Liver (tissue), 7 donors: ENCODE measurements at regions not wholly inside any gene's neighbourhood (a gene's known extent, or its start where the extent isn't known, plus 50 kb on each side); places are given as distances from the start of the nearest gene placed in this dataset.

Experiments used
- DNase-seq: peaks from one replicate; pipeline ENCODE4 v3.0.0-alpha.2; 2017; ENCODE audit warnings: low spot score
- H3K27ac ChIP-seq, 2 donors: one replicate each; pipeline ENCODE4 v1.7.0; 2013; ENCODE audit warnings: inconsistent platforms in 2 of 2, low read length in 2 of 2, control low read depth in 1 of 2, low read depth in 1 of 2, mild to moderate bottlenecking in 1 of 2
- H3K27me3 ChIP-seq, 4 donors: one replicate each; pipeline versions ENCODE4 v1.6.1 to v1.7.0; 2013; ENCODE audit warnings: low read length in 3 of 4, inconsistent platforms in 1 of 4, mild to moderate bottlenecking in 1 of 4, moderate library complexity in 1 of 4; ENCODE audit not compliant: control insufficient read depth in 4 of 4, insufficient read depth in 4 of 4
- H3K36me3 ChIP-seq, 4 donors: one replicate each; pipeline versions ENCODE4 v1.6.1 to v1.7.0; 2013; ENCODE audit warnings: low read length in 3 of 4, mild to moderate bottlenecking in 3 of 4, low read depth in 1 of 4, moderate library complexity in 1 of 4; ENCODE audit not compliant: control insufficient read depth in 4 of 4, insufficient read depth in 3 of 4
- H3K4me1 ChIP-seq, 4 donors: one replicate each; pipeline versions ENCODE4 v1.6.1 to v1.7.0; 2013; ENCODE audit warnings: low read length in 3 of 4, mild to moderate bottlenecking in 3 of 4, moderate library complexity in 1 of 4; ENCODE audit not compliant: control insufficient read depth in 4 of 4, insufficient read depth in 4 of 4
- H3K4me3 ChIP-seq, 3 donors: one replicate each; pipeline versions ENCODE4 v1.6.1 to v1.7.0; 2013; ENCODE audit warnings: low read length in 3 of 3, control low read depth in 1 of 3, low read depth in 1 of 3, mild to moderate bottlenecking in 1 of 3
- H3K9ac ChIP-seq, 2 donors: one replicate each; pipeline ENCODE4 v1.7.0; 2013; ENCODE audit warnings: low read length in 2 of 2, mild to moderate bottlenecking in 2 of 2, moderate library complexity in 2 of 2, control low read depth in 1 of 2, low read depth in 1 of 2
- H3K9me3 ChIP-seq, 4 donors: one replicate each; pipeline versions ENCODE4 v1.6.1 to v1.7.0; 2013; ENCODE audit warnings: low read length in 3 of 4; ENCODE audit not compliant: control insufficient read depth in 4 of 4
- ATF3 ChIP-seq: IDR thresholded peaks from 2 replicates; pipeline ENCODE4 v1.6.1; 2016; ENCODE audit warnings: antibody characterized with exemption
- EGR1 ChIP-seq, 2 donors: IDR thresholded peaks; 2 replicates each; pipeline ENCODE4 v1.6.1; 2016 to 2018; ENCODE audit warnings: antibody characterized with exemption in 2 of 2, low read depth in 2 of 2
- FOXA1 ChIP-seq: IDR thresholded peaks from 2 replicates; pipeline ENCODE4 v1.6.1; 2016; ENCODE audit warnings: antibody characterized with exemption
- FOXA2 ChIP-seq: IDR thresholded peaks from 2 replicates; pipeline ENCODE4 v1.6.1; 2016; ENCODE audit warnings: antibody characterized with exemption
- GABPA ChIP-seq, 2 donors: IDR thresholded peaks in 1 of 2; conservative IDR thresholded peaks in 1 of 2; 2 replicates each; pipeline ENCODE4 v1.6.1; 2016; ENCODE audit warnings: antibody characterized with exemption in 2 of 2, mild to moderate bottlenecking in 1 of 2, moderate library complexity in 1 of 2
- HNF4A ChIP-seq, 2 donors: conservative IDR thresholded peaks; 2 replicates each; pipeline ENCODE4 v1.6.1; 2016; ENCODE audit warnings: antibody characterized with exemption in 2 of 2, mild to moderate bottlenecking in 2 of 2
- HNF4G ChIP-seq: IDR thresholded peaks from 2 replicates; pipeline ENCODE4 v1.6.1; 2016; ENCODE audit warnings: antibody characterized with exemption
- JUND ChIP-seq, 2 donors: IDR thresholded peaks; 2 replicates each; pipeline ENCODE4 v1.6.1; 2016; ENCODE audit warnings: antibody characterized with exemption in 2 of 2
- MAX ChIP-seq: IDR thresholded peaks from 2 replicates; pipeline ENCODE4 v1.6.1; 2016; ENCODE audit warnings: antibody characterized with exemption
- NR2F2 ChIP-seq: IDR thresholded peaks from 2 replicates; pipeline ENCODE4 v1.6.1; 2016; ENCODE audit warnings: antibody characterized with exemption
- RAD21 ChIP-seq, 2 donors: IDR thresholded peaks; 2 replicates each; pipeline ENCODE4 v1.6.1; 2016; ENCODE audit warnings: antibody characterized with exemption in 2 of 2, mild to moderate bottlenecking in 2 of 2
- REST ChIP-seq: IDR thresholded peaks from 2 replicates; pipeline ENCODE4 v1.6.1; 2016; ENCODE audit warnings: antibody characterized with exemption, mild to moderate bottlenecking
- RXRA ChIP-seq, 2 donors: IDR thresholded peaks; 2 replicates each; pipeline ENCODE4 v1.6.1; 2017 to 2018; ENCODE audit warnings: antibody characterized with exemption in 2 of 2, mild to moderate bottlenecking in 1 of 2
- SP1 ChIP-seq: IDR thresholded peaks from 2 replicates; pipeline ENCODE4 v1.6.1; 2018; ENCODE audit warnings: antibody characterized with exemption, mild to moderate bottlenecking
- TAF1 ChIP-seq: conservative IDR thresholded peaks from 2 replicates; pipeline ENCODE4 v1.6.1; 2016; ENCODE audit warnings: antibody characterized with exemption, mild to moderate bottlenecking
- YY1 ChIP-seq: IDR thresholded peaks from 2 replicates; pipeline ENCODE4 v1.6.1; 2016; ENCODE audit warnings: antibody characterized with exemption, mild to moderate bottlenecking
- ZBTB33 ChIP-seq: IDR thresholded peaks from 2 replicates; pipeline ENCODE4 v1.6.1; 2016; ENCODE audit warnings: antibody characterized with exemption
- WGBS: extraction: QIAGEN DNeasy Blood & Tissue Kit; methylation state at CpG from one replicate; pipeline ENCODE4 v1.1.7; 2013; 5-methylcytosine and 5-hydroxymethylcytosine counted together
- donor health status: healthy.
- donor health status: healthy.
- donor health status: healthy.
- donor health status: healthy.

GRCh38 chr13:74695021-74695800, 561.0 kb upstream of the KLF12 start:
- Histone ChIP-seq H3K27ac (no peak overlapping the region), H3K4me1 (no peaks in the 10 kb centered on the region), H3K36me3 (no peaks in the 10 kb centered on the region), H3K9ac (no peak overlapping the region), H3K27me3 (no peaks in the 10 kb centered on the region), H3K4me3 (no peak overlapping the region), H3K9me3 (no peaks in the 10 kb centered on the region)
- DNase-seq: no peak
- 50% methylated on average over 11 of the region's 11 CpGs for WGBS
- TF ChIP-seq EGR1 (IDR thresholded peaks at IDR 0.05; ENCODE audit: low read depth in 2 of 2) (no peak), TAF1 (no peak), YY1 (no peak), HNF4G (no peak), ATF3 (no peak), ZBTB33 (no peak), JUND (IDR thresholded peaks at IDR 0.05) (no peak), FOXA1 (no peak), REST (no peak), RXRA (IDR thresholded peaks at IDR 0.05) (no peak), NR2F2 (no peak), RAD21 (IDR thresholded peaks at IDR 0.05) (no peak), MAX (no peak), FOXA2 (no peak), HNF4A (conservative IDR thresholded peaks at IDR 0.05) (no peak), SP1 (no peak), GABPA (IDR thresholded peaks at IDR 0.05 in 1 of 2, conservative IDR thresholded peaks at IDR 0.05 in 1 of 2) (no peak)

- Histone ChIP-seq H3K27ac (no peak overlapping the region), H3K27me3 (peaks cover 0 to 2% (median 0%) of the 10 kb centered on the region in 4 donors), H3K4me1 (no peaks in the 10 kb centered on the region), H3K4me3 (no peak overlapping the region), H3K36me3 (peaks cover 0 to 1% (median 0%) of the 10 kb centered on the region in 4 donors), H3K9ac (no peak overlapping the region), H3K9me3 (peaks cover 0 to 3% (median 0%) of the 10 kb centered on the region in 4 donors)
- 86% methylated on average over 7 of the region's 7 CpGs for WGBS
- DNase-seq: no peak
- no peak for TF ChIP-seq ATF3
- no peak for TF ChIP-seq GABPA (IDR thresholded peaks at IDR 0.05 in 1 of 2, conservative IDR thresholded peaks at IDR 0.05 in 1 of 2)
- peak; percentile 93 for TF ChIP-seq NR2F2
- TF ChIP-seq FOXA1: no peak
Measured at GRCh38 chr13:74687442-74688182, 553.4 kb upstream of the KLF12 start.
